SHP77 (cell line): ENCODE measurements at regions not wholly inside any gene's neighbourhood (a gene's known extent, or its start where the extent isn't known, plus 50 kb on each side); places are given as distances from the start of the nearest gene placed in this dataset.
"Not testable (repeated sequence)": the region's sequence is repeated elsewhere in the genome, so short reads cannot be mapped to it uniquely, and the experiment has no call there.

Source experiments
- DNase-seq, 2 experiments: peaks; one replicate each; lab custom pipeline; 2025; lab: John Stamatoyannopoulos, UW

- DNase-seq = no peak
These were observed 99.9 kb downstream of the AREG start for GRCh38 chr4:74544655-74545361.

- no peak for DNase-seq
These were observed 100.5 kb downstream of the AREG start for GRCh38 chr4:74545448-74545847.

GRCh38 chr4:74546057-74546456 is 101.1 kb downstream of the AREG start:
- no peak for DNase-seq

- DNase-seq = no peak
These were observed 102.1 kb downstream of the AREG start for GRCh38 chr4:74547042-74547441.

- no peak for DNase-seq
These were observed 103.6 kb downstream of the AREG start for GRCh38 chr4:74548561-74548960.

- DNase-seq = no peak
These were observed 105.0 kb downstream of the AREG start for GRCh38 chr4:74549936-74550335.

GRCh38 chr4:74555231-74555630 is 110.3 kb downstream of the AREG start:
- DNase-seq = no peak

GRCh38 chr4:74555843-74556242 is 110.9 kb downstream of the AREG start:
- no peak for DNase-seq

- DNase-seq = no peak
These were observed 114.9 kb downstream of the AREG start for GRCh38 chr4:74559853-74560252.

- DNase-seq = no peak
These were observed 123.0 kb downstream of the AREG start for GRCh38 chr4:74567981-74568380.

- DNase-seq = no peak
These were observed 125.2 kb downstream of the AREG start for GRCh38 chr4:74570095-74570494.

GRCh38 chr4:74578329-74578728 is 133.4 kb downstream of the AREG start:
- DNase-seq = no peak

- not testable (repeated sequence) for DNase-seq
These were observed 133.9 kb downstream of the AREG start for GRCh38 chr4:74578865-74579264.

- no peak for DNase-seq
These were observed 138.3 kb downstream of the AREG start for GRCh38 chr4:74583089-74583700.

- no peak for DNase-seq
These were observed 138.8 kb downstream of the AREG start for GRCh38 chr4:74583757-74584156.

GRCh38 chr4:74588350-74588749 is 143.4 kb downstream of the AREG start:
- DNase-seq = no peak

GRCh38 chr4:74590476-74590875 is 145.5 kb downstream of the AREG start:
- DNase-seq = no peak

- DNase-seq = no peak
These were observed 153.8 kb downstream of the AREG start for GRCh38 chr4:74598611-74599325.

GRCh38 chr4:74603186-74603585 is 158.2 kb downstream of the AREG start:
- DNase-seq = no peak

GRCh38 chr4:74608151-74608949 is 163.4 kb downstream of the AREG start:
- DNase-seq = no peak

- no peak for DNase-seq
These were observed 165.6 kb downstream of the AREG start for GRCh38 chr4:74610491-74610890.

GRCh38 chr4:74612837-74613236 is 167.9 kb downstream of the AREG start:
- no peak for DNase-seq
